A673 (cell line): ENCODE measurements at regions not wholly inside any gene's neighbourhood (a gene's known extent, or its start where the extent isn't known, plus 50 kb on each side); places are given as distances from the start of the nearest gene placed in this dataset.

Experiments
- BruUV-seq: library from RNA; stranded (reverse); fragments of 400-500 nt; replicated peaks from 2 replicates; lab custom pipeline; 2021; lab: Mats Ljungman, UMichigan
- CTCF ChIA-PET: fragments of 300-600 bp; sonication (Branson Sonifier 250); formaldehyde crosslinking; loops from one replicate; lab custom pipeline; 2022; ENCODE audit warnings: antibody characterized with exemption; lab: Charles Lee
- POLR2A ChIA-PET: fragments of 300-600 bp; sonication (Branson Sonifier 250); formaldehyde crosslinking; loops from one replicate; lab custom pipeline; 2022; ENCODE audit warnings: antibody characterized with exemption; ENCODE audit not compliant: low non-redundant PET; lab: Charles Lee
- DNase-seq: peaks from one replicate; pipeline ENCODE4 v3.0.0-alpha.2; 2015; ENCODE audit warnings: low spot score
- H3K27ac ChIP-seq: fragments of 200-600 bp; sonication (generic); 2 replicates; pipeline ENCODE4 v1.5.1; 2016; ENCODE audit warnings: mixed run types, low read depth, mild to moderate bottlenecking, mixed read lengths, antibody characterized with exemption, low read length; ENCODE audit not compliant: poor library complexity, severe bottlenecking
- H3K27me3 ChIP-seq: fragments of 200-600 bp; sonication (generic); replicated peaks from 2 replicates; pipeline ENCODE4 v1.6.1; 2017; ENCODE audit warnings: mixed run types, low read depth, mild to moderate bottlenecking, mixed read lengths, antibody characterized with exemption, low read length; ENCODE audit not compliant: insufficient read depth, poor library complexity
- H3K36me3 ChIP-seq: fragments of 200-600 bp; sonication (generic); 2 replicates; pipeline ENCODE4 v1.6.1; 2016; ENCODE audit warnings: mixed run types, mild to moderate bottlenecking, mixed read lengths, antibody characterized with exemption, low read length; ENCODE audit not compliant: insufficient read depth, poor library complexity, severe bottlenecking
- H3K4me1 ChIP-seq: fragments of 200-600 bp; sonication (generic); 2 replicates; pipeline ENCODE4 v1.6.1; 2017; ENCODE audit warnings: mixed run types, mild to moderate bottlenecking, mixed read lengths, antibody characterized with exemption, low read length; ENCODE audit not compliant: insufficient read depth, poor library complexity, severe bottlenecking
- H3K4me3 ChIP-seq: fragments of 200-600 bp; sonication (generic); 2 replicates; pipeline ENCODE4 v1.5.1; 2016; ENCODE audit warnings: low read depth, mixed run types, mild to moderate bottlenecking, mixed read lengths, low read length; ENCODE audit not compliant: poor library complexity, severe bottlenecking
- H3K9me3 ChIP-seq: fragments of 200-600 bp; sonication (generic); 2 replicates; pipeline ENCODE4 v1.6.1; 2016; ENCODE audit warnings: mixed run types, low read depth, mild to moderate bottlenecking, mixed read lengths, antibody characterized with exemption, low read length; ENCODE audit not compliant: poor library complexity, severe bottlenecking
- CTCF ChIP-seq: fragments of 300-800, 200-600 bp; sonication (generic); conservative IDR thresholded peaks from 2 replicates; pipeline ENCODE4 v1.5.1; 2017; ENCODE audit warnings: low read depth, mild to moderate bottlenecking, antibody characterized with exemption, low read length, moderate library complexity, mixed read lengths
- EZH2 ChIP-seq: fragments of 200-600 bp; sonication (generic); IDR thresholded peaks from 2 replicates; pipeline ENCODE4 v1.6.1; 2017; ENCODE audit warnings: borderline replicate concordance, low read depth, mild to moderate bottlenecking, mixed read lengths, antibody characterized with exemption, low read length; ENCODE audit not compliant: poor library complexity, severe bottlenecking
- intact Hi-C: fragments of 100-400 bp; cut with micrococcal nuclease; formaldehyde crosslinking; loops from one replicate; pipeline ENCODE4 v1.10.0; 2022; ENCODE audit not compliant: unreplicated experiment

- intact Hi-C loops, result no loop called here
- H3K4me1 ChIP-seq, result no peaks in the 10 kb centered on the region
- no peak overlapping the region for H3K27ac ChIP-seq
- no peaks in the 10 kb centered on the region for H3K27me3 ChIP-seq
- ChIA-PET POLR2A (no interaction called here), CTCF (no interaction called here)
- no peak overlapping the region for H3K4me3 ChIP-seq
- BruUV-seq, result no TSS peak
- DNase-seq, result peak; percentile 24
- no peaks in the 10 kb centered on the region for H3K9me3 ChIP-seq
- H3K36me3 ChIP-seq, result no peaks in the 10 kb centered on the region
- TF ChIP-seq CTCF (0 out of 2 replicates have a peak, but pooled peaks have one; percentile 35), EZH2 (no peak)
Observed at GRCh38 chr12:16844875-16845274, 238.9 kb upstream of the LMO3 start.

DNA sequence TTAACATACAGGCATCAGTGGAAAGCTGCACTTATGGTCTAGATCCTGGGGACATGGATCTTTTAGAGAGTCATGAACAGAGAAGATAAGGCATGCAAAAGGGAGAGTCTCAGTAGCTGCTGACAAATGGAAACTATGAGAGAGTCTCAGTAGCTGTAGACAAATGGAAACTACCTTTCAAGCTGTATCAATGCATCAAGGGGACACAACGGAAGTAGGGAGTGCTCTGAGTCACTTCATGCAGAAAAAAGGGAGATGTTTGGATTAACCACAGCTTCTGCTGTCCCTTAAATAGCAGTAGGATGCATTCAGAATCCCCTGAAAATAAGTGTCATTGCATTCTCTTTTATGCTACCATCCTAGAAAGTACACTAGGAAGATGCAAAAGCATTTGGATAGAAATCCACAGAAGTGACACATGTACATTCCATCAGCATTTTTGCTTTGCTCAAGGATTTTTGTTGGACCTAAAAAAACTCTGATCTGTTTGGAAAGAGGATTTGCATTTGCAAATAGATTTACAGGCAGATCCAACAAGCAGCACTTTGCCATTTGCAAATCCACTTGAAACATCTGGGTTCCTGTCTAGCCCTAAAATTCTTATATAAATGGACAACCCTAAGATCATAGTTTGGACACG lies 227.5 kb upstream of the LMO3 start:
- intact Hi-C loops, result no loop called here
- CTCF ChIA-PET, result no interaction called here

GRCh38 chr12:16828891-16829290 lies 222.9 kb upstream of the LMO3 start:
- Histone ChIP-seq H3K4me3 (no peak overlapping the region), H3K27ac (no peak overlapping the region), H3K27me3 (no peaks in the 10 kb centered on the region), H3K4me1 (no peaks in the 10 kb centered on the region), H3K9me3 (no peaks in the 10 kb centered on the region), H3K36me3 (no peaks in the 10 kb centered on the region)
- no TSS peak for BruUV-seq
- ChIA-PET POLR2A (no interaction called here), CTCF (no interaction called here)
- no peak for TF ChIP-seq CTCF
- no peak for TF ChIP-seq EZH2
- intact Hi-C loops, result no loop called here
- no peak for DNase-seq

More for the DNA sequence above, 227.5 kb upstream of the LMO3 start:
- Histone ChIP-seq H3K4me3 (no peak overlapping the region), H3K4me1 (no peaks in the 10 kb centered on the region), H3K27me3 (no peaks in the 10 kb centered on the region), H3K36me3 (no peaks in the 10 kb centered on the region), H3K27ac (no peak overlapping the region), H3K9me3 (no peaks in the 10 kb centered on the region)
- no peak for DNase-seq
- TF ChIP-seq CTCF, result no peak
- TF ChIP-seq EZH2, result no peak
- BruUV-seq, result no TSS peak
- POLR2A ChIA-PET, result no interaction called here
